Panc1 (cell line): ENCODE measurements at regions not wholly inside any gene's neighbourhood (a gene's known extent, or its start where the extent isn't known, plus 50 kb on each side); places are given as distances from the start of the nearest gene placed in this dataset.

Experiments used
- CTCF ChIP-seq: fragments of 450-650 bp; IDR thresholded peaks from 2 replicates; pipeline ENCODE4 v1.5.1; 2017; ENCODE audit warnings: mild to moderate bottlenecking
- POLR2AphosphoS5 ChIP-seq: IDR thresholded peaks from 2 replicates; pipeline ENCODE4 v1.6.1; 2012; ENCODE audit warnings: mild to moderate bottlenecking, low read depth, low read length, moderate library complexity
- SIN3A ChIP-seq: IDR thresholded peaks from 2 replicates; pipeline ENCODE4 v1.6.1; 2012; ENCODE audit warnings: low read depth, mild to moderate bottlenecking, low read length, moderate library complexity, borderline replicate concordance; ENCODE audit not compliant: insufficient read depth
- TF ChIP-seq, protein P1 (sequence below), 2 experiments: IDR thresholded peaks; 2 replicates each; pipeline ENCODE4 v1.6.1; 2011 to 2012; ENCODE audit warnings: low read depth in 2 of 2, control low read depth in 1 of 2, low read length in 1 of 2, mild to moderate bottlenecking in 1 of 2, moderate library complexity in 1 of 2; ENCODE audit not compliant: insufficient read depth in 1 of 2

GRCh38 chr13:66237411-66238062 is 992.6 kb downstream of the PCDH9 start:
- TF ChIP-seq CTCF (no peak), POLR2AphosphoS5 (no peak), SIN3A (no peak)
- TF ChIP-seq, protein P1, sequence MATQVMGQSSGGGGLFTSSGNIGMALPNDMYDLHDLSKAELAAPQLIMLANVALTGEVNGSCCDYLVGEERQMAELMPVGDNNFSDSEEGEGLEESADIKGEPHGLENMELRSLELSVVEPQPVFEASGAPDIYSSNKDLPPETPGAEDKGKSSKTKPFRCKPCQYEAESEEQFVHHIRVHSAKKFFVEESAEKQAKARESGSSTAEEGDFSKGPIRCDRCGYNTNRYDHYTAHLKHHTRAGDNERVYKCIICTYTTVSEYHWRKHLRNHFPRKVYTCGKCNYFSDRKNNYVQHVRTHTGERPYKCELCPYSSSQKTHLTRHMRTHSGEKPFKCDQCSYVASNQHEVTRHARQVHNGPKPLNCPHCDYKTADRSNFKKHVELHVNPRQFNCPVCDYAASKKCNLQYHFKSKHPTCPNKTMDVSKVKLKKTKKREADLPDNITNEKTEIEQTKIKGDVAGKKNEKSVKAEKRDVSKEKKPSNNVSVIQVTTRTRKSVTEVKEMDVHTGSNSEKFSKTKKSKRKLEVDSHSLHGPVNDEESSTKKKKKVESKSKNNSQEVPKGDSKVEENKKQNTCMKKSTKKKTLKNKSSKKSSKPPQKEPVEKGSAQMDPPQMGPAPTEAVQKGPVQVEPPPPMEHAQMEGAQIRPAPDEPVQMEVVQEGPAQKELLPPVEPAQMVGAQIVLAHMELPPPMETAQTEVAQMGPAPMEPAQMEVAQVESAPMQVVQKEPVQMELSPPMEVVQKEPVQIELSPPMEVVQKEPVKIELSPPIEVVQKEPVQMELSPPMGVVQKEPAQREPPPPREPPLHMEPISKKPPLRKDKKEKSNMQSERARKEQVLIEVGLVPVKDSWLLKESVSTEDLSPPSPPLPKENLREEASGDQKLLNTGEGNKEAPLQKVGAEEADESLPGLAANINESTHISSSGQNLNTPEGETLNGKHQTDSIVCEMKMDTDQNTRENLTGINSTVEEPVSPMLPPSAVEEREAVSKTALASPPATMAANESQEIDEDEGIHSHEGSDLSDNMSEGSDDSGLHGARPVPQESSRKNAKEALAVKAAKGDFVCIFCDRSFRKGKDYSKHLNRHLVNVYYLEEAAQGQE (IDR thresholded peaks at IDR 0.05; ENCODE audit: insufficient read depth in 1 of 2, low read depth in 2 of 2, low read length in 1 of 2): no peak
